ENCODE measurements at regions not wholly inside any gene's neighbourhood (a gene's known extent, or its start where the extent isn't known, plus 50 kb on each side); places are given as distances from the start of the nearest gene placed in this dataset.

- TF ChIP-seq, protein P1, sequence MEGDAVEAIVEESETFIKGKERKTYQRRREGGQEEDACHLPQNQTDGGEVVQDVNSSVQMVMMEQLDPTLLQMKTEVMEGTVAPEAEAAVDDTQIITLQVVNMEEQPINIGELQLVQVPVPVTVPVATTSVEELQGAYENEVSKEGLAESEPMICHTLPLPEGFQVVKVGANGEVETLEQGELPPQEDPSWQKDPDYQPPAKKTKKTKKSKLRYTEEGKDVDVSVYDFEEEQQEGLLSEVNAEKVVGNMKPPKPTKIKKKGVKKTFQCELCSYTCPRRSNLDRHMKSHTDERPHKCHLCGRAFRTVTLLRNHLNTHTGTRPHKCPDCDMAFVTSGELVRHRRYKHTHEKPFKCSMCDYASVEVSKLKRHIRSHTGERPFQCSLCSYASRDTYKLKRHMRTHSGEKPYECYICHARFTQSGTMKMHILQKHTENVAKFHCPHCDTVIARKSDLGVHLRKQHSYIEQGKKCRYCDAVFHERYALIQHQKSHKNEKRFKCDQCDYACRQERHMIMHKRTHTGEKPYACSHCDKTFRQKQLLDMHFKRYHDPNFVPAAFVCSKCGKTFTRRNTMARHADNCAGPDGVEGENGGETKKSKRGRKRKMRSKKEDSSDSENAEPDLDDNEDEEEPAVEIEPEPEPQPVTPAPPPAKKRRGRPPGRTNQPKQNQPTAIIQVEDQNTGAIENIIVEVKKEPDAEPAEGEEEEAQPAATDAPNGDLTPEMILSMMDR (IDR thresholded peaks at IDR 0.05) = no peak
- TF ChIP-seq POLR2A (IDR thresholded peaks at IDR 0.05; ENCODE audit: low read depth) (no peak), EP300 (IDR thresholded peaks at IDR 0.05) (no peak)
Measured at GRCh38 chr4:27101561-27101960, 240.9 kb downstream of the STIM2 start.

Measured in esophagus muscularis mucosa (tissue), 4 donors.